ENCODE measurements at regions not wholly inside any gene's neighbourhood (a gene's known extent, or its start where the extent isn't known, plus 50 kb on each side); places are given as distances from the start of the nearest gene placed in this dataset.

DNA sequence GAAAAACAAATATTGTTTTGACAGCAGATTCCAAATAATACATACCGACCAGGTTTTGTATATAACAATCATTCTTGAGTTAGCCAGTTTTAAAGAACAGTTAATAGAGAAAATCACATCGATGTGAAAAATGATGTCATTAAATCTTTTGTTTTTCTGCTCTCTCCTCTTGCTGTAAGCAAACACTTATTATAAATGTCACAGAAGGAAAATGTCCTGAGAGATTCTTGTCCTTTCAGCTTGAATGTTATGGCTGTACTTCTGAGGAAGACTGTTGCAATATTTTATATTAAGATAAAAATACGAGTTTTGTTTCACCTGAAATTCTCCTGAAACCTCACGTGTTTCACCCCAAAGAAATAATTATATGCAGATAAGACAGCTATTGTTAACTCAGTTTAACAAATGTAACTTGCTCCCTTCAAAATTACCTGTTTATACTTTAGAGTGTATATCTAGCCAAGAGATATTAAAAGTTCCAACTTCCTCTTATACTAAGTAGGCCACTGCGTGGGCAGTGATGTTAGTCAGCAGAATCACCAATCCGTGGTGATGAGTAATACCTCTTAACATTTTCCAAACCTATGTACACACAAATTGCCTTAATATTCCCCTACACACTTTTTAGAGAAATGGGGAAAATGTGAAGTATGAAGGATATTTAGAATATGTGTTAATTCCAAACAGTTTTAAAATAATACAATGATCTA is 1111.4 kb upstream of the CITED2 start:
- no peak overlapping the region for H3K27ac ChIP-seq (ENCODE audit: low read length)
- DNase-seq (ENCODE audit: low read depth, low spot score): no peak

DNA sequence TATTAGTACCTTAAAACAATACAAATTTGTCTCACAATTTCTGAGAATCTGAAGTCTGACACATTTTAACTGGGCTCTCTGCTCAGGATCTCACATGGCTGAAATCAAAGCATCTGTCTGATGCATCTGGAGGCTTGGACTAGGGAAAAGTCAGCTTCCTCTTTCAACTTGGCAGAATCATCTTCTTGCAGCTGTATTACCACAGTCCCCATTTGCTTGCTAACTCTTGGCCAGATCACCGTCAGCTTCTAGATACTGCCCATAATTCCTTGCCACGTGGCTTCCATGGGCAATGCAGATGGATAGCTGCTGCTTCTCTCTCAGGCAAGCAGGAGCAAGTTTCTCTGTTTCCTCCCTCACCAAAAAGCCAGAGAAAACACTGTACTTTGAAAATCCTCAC is 1106.4 kb upstream of the CITED2 start:
- no peaks in the 10 kb centered on the region; the same call in 1 of the 2 replicates for H3K9me3 ChIP-seq (ENCODE audit: control insufficient read depth, insufficient read depth, low read length)
- no peak overlapping the region for H3K4me3 ChIP-seq (ENCODE audit: low read length)
- no CpG with 5 or more reads among the region's 2 CpGs for WGBS (ENCODE audit: insufficient coverage, insufficient read length)
- no peak for DNase-seq (ENCODE audit: low read depth, low spot score)
- no peak overlapping the region for H3K27ac ChIP-seq (ENCODE audit: low read length)
- H3K4me1 ChIP-seq (ENCODE audit: control insufficient read depth, insufficient read depth, low read length): no peaks in the 10 kb centered on the region
- no peaks in the 10 kb centered on the region for H3K27me3 ChIP-seq (ENCODE audit: control insufficient read depth, insufficient read depth, low read length)
- H3K36me3 ChIP-seq (ENCODE audit: control insufficient read depth, insufficient read depth, low read length): no peaks in the 10 kb centered on the region

More for the DNA sequence above, 1111.4 kb upstream of the CITED2 start:
- no peaks in the 10 kb centered on the region for H3K36me3 ChIP-seq (ENCODE audit: control insufficient read depth, insufficient read depth, low read length)
- no peaks in the 10 kb centered on the region for H3K4me1 ChIP-seq (ENCODE audit: control insufficient read depth, insufficient read depth, low read length)
- H3K4me3 ChIP-seq (ENCODE audit: low read length): no peak overlapping the region
- no peaks in the 10 kb centered on the region for H3K9me3 ChIP-seq (ENCODE audit: control insufficient read depth, insufficient read depth, low read length)
- WGBS (ENCODE audit: insufficient coverage, insufficient read length): no CpG with 5 or more reads among the region's 6 CpGs
- no peaks in the 10 kb centered on the region for H3K27me3 ChIP-seq (ENCODE audit: control insufficient read depth, insufficient read depth, low read length)

DNA sequence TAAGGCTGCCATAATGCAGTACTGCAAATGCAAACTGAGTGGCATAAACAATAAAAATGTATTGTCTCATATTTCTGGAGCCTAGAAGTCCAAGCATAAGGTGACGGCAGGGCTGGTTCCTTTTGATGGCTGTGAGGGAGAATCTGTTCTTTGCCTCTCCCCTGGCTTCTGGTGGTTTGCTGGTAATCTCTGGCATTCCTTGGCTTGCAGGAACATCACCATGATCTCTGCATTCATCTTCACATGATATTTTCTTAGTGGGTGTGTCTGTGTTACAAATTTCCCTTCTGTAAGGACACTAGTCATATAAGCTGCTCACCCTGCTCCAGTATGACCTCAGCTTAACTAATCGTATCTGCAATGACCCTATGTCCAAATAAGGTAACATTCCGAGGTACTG is 1104.2 kb upstream of the CITED2 start:
- no peak overlapping the region for H3K4me3 ChIP-seq (ENCODE audit: low read length)
- no peak overlapping the region for H3K27ac ChIP-seq (ENCODE audit: low read length)
- no peaks in the 10 kb centered on the region for H3K36me3 ChIP-seq (ENCODE audit: control insufficient read depth, insufficient read depth, low read length)
- no peaks in the 10 kb centered on the region for H3K4me1 ChIP-seq (ENCODE audit: control insufficient read depth, insufficient read depth, low read length)
- DNase-seq (ENCODE audit: low read depth, low spot score): no peak
- WGBS (ENCODE audit: insufficient coverage, insufficient read length): no CpG with 5 or more reads among the region's 3 CpGs
- H3K27me3 ChIP-seq (ENCODE audit: control insufficient read depth, insufficient read depth, low read length): no peaks in the 10 kb centered on the region
- no peaks in the 10 kb centered on the region; the same call in 1 of the 2 replicates for H3K9me3 ChIP-seq (ENCODE audit: control insufficient read depth, insufficient read depth, low read length)

DNA sequence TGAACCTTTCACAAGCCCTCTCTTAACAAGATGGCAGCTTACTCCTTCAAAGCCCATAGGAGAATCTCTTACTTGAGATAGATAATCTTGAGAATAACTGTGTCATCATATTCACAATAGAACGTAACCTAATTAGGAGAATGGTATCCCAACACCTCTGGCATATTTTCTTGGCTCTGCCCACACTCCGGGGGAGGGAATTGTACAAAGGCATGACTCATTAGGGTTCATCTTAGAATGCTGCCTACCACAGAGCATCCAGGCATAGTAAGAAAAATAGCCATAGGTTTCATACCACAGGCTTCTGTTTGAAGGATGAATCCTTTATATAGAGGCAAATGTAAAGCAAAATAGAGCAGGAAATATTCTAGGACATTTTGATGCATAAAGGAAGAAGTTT is 1100.6 kb upstream of the CITED2 start:
- Histone ChIP-seq H3K4me1 (ENCODE audit: control insufficient read depth, insufficient read depth, low read length) (no peaks in the 10 kb centered on the region), H3K4me3 (ENCODE audit: low read length) (no peak overlapping the region), H3K36me3 (ENCODE audit: control insufficient read depth, insufficient read depth, low read length) (no peaks in the 10 kb centered on the region), H3K9me3 (ENCODE audit: control insufficient read depth, insufficient read depth, low read length) (no peaks in the 10 kb centered on the region; the same call in 1 of the 2 replicates), H3K27me3 (ENCODE audit: control insufficient read depth, insufficient read depth, low read length) (no peaks in the 10 kb centered on the region), H3K27ac (ENCODE audit: low read length) (no peak overlapping the region)
- no CpG with 5 or more reads among the region's 2 CpGs for WGBS (ENCODE audit: insufficient coverage, insufficient read length)
- DNase-seq (ENCODE audit: low read depth, low spot score): no peak

DNA sequence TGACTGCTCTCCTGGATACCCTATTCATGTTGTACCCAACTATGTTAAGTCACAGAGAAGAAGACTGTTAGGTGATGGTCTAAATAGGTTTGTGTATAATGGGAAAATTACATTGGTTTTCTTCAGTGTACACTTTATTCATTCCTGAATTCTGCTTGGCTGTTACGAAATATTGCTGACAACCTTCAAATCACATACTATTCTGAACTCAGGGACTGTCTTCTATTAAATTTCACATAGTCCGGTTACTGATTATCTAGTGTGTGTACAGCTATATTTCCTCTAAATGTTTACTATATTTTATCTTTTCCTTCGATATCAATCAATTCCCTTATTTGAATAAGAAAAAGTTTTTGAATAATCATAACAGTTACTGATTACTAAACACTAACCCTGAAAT is 1090.3 kb upstream of the CITED2 start:
- Histone ChIP-seq H3K4me1 (ENCODE audit: control insufficient read depth, insufficient read depth, low read length) (no peaks in the 10 kb centered on the region), H3K27ac (ENCODE audit: low read length) (no peak overlapping the region), H3K27me3 (ENCODE audit: control insufficient read depth, insufficient read depth, low read length) (no peaks in the 10 kb centered on the region), H3K9me3 (ENCODE audit: control insufficient read depth, insufficient read depth, low read length) (no peaks in the 10 kb centered on the region), H3K36me3 (ENCODE audit: control insufficient read depth, insufficient read depth, low read length) (no peaks in the 10 kb centered on the region), H3K4me3 (ENCODE audit: low read length) (no peak overlapping the region)
- DNase-seq (ENCODE audit: low read depth, low spot score): no peak
- WGBS (ENCODE audit: insufficient coverage, insufficient read length): no CpG with 5 or more reads among the region's 3 CpGs

DNA sequence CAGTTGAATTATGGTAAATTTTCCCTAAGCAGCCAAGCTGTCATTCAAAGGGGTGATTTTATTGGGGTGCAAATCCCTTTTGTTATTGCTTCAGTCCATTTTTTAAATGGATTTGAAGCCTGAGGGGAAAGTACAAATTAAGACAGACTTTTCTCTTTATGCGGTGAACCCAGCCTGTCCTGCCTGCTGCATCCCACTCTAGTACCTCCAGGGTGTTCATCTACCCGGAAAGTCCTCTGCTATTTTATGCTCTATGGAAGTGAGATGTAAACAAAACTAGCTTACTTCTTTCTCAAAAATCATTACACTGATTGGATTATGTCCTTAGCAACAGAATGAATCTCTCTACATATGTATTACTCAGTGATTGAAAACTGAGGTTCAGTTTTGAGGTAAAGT is 1088.9 kb upstream of the CITED2 start:
- H3K4me3 ChIP-seq (ENCODE audit: low read length): no peak overlapping the region

DNA sequence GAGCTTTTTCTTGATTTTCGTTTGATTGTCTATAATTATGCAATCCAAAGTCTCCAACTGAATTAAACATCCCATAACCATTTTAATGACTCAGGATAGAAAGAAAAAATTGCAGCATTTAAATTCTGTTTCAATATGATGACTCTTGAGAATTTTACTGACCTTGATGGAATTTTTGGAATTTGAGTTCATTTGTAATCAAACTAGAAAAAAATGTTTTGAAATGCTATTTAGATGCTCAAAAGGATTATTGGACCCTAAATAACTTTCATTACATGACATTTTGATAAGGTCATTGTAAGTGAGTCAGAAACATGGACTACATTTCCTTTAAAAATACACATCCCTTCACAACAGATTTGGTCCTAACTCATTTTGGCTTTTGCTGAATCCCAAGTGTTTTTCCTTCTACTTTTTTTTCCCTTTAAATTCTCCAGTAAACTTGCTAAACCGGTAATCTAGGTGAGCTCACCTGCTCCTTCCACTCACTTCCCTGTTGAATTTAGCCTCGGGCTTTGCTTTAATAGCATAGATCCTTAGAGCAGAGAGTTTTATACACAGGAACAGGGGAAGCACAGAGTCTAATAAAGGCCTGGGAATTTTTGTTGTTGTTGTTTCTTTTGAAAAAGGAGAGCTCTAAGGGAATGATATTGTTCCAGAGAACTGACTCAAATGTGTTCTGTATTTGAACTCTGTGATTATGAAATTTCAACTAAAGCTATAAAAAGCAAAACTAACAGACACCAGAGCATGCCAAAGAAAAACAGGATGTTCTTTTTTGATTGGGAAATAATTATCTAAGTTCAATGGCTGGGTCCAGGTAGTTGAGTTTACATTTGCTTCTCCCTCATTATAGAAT is 1088.2 kb upstream of the CITED2 start:
- no peak overlapping the region for H3K27ac ChIP-seq (ENCODE audit: low read length)
- no peak for DNase-seq (ENCODE audit: low read depth, low spot score)
- H3K4me3 ChIP-seq (ENCODE audit: low read length): no peak overlapping the region
- no peaks in the 10 kb centered on the region for H3K4me1 ChIP-seq (ENCODE audit: control insufficient read depth, insufficient read depth, low read length)
- H3K27me3 ChIP-seq (ENCODE audit: control insufficient read depth, insufficient read depth, low read length): no peaks in the 10 kb centered on the region
- no peaks in the 10 kb centered on the region for H3K36me3 ChIP-seq (ENCODE audit: control insufficient read depth, insufficient read depth, low read length)
- H3K9me3 ChIP-seq (ENCODE audit: control insufficient read depth, insufficient read depth, low read length): no peaks in the 10 kb centered on the region
- no CpG with 5 or more reads among the region's 3 CpGs for WGBS (ENCODE audit: insufficient coverage, insufficient read length)

More for the DNA sequence above, 1088.9 kb upstream of the CITED2 start:
- no CpG with 5 or more reads among the region's 2 CpGs for WGBS (ENCODE audit: insufficient coverage, insufficient read length)
- H3K27me3 ChIP-seq (ENCODE audit: control insufficient read depth, insufficient read depth, low read length): no peaks in the 10 kb centered on the region
- no peaks in the 10 kb centered on the region for H3K9me3 ChIP-seq (ENCODE audit: control insufficient read depth, insufficient read depth, low read length)
- no peak for DNase-seq (ENCODE audit: low read depth, low spot score)
- H3K4me1 ChIP-seq (ENCODE audit: control insufficient read depth, insufficient read depth, low read length): no peaks in the 10 kb centered on the region
- no peaks in the 10 kb centered on the region for H3K36me3 ChIP-seq (ENCODE audit: control insufficient read depth, insufficient read depth, low read length)
- no peak overlapping the region for H3K27ac ChIP-seq (ENCODE audit: low read length)

DNA sequence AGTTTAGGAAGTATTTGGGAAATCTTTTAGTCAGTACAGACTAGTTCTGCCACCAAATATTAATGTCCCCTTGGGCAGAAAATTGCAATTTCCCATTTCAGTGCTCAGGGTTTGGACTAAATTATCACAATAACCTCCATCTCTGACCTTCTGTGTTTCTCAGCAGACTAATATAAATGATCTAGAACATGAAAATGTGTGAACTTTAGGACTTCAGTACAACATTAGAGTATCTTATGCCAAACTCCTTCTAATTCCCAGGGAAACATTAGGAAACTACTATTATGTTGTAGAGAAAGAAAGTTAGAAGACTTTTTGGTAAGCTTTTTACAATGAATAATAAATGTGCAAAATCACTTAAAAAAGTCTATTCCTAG is 1087.6 kb upstream of the CITED2 start:
- DNase-seq (ENCODE audit: low read depth, low spot score): no peak
- no peak overlapping the region for H3K27ac ChIP-seq (ENCODE audit: low read length)
- H3K36me3 ChIP-seq (ENCODE audit: control insufficient read depth, insufficient read depth, low read length): no peaks in the 10 kb centered on the region
- no peaks in the 10 kb centered on the region for H3K27me3 ChIP-seq (ENCODE audit: control insufficient read depth, insufficient read depth, low read length)
- no peak overlapping the region for H3K4me3 ChIP-seq (ENCODE audit: low read length)
- H3K4me1 ChIP-seq (ENCODE audit: control insufficient read depth, insufficient read depth, low read length): no peaks in the 10 kb centered on the region
- H3K9me3 ChIP-seq (ENCODE audit: control insufficient read depth, insufficient read depth, low read length): no peaks in the 10 kb centered on the region

DNA sequence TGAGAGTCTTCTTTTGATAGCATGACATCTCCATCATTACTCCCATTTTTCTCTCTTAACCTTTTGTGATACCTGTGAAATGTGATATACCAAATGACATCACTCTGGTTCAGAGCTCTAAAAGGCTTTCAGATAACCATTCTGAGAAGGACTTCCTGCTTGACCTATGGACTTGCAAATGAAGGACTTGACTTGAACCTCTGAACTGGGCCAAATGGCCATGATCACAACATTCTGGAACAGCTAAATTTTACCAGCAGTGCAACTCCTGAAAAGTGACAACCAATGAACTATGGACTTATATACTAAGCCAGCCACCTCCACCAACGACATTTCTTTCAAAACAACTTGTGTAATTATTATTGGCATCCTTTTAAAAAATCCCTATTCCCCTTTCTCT is 1085.8 kb upstream of the CITED2 start:
- Histone ChIP-seq H3K27me3 (ENCODE audit: control insufficient read depth, insufficient read depth, low read length) (no peaks in the 10 kb centered on the region), H3K4me3 (ENCODE audit: low read length) (no peak overlapping the region), H3K4me1 (ENCODE audit: control insufficient read depth, insufficient read depth, low read length) (no peaks in the 10 kb centered on the region), H3K9me3 (ENCODE audit: control insufficient read depth, insufficient read depth, low read length) (no peaks in the 10 kb centered on the region), H3K27ac (ENCODE audit: low read length) (no peak overlapping the region), H3K36me3 (ENCODE audit: control insufficient read depth, insufficient read depth, low read length) (no peaks in the 10 kb centered on the region)
- no peak for DNase-seq (ENCODE audit: low read depth, low spot score)
- no CpG with 5 or more reads among the region's 1 CpG for WGBS (ENCODE audit: insufficient coverage, insufficient read length)

DNA sequence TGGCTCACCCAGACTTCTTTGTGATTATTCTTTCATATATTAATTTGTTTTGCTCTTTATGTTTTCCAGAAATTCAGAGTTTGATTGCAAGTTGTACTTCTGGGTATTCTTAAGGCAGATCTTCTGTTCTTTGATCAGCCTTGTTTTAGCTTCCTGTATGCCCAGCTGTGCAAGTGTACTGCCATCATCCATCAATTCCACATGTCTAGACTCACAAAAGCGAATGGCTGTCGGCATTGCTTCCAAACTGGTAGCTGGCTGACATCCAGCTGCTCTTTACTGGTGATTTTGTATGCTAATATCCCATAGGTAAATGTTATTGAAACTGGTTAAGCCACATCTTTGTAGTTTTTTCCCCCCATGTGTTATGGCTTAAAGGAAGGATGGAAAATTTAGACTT is 1084.8 kb upstream of the CITED2 start:
- Histone ChIP-seq H3K9me3 (ENCODE audit: control insufficient read depth, insufficient read depth, low read length) (no peaks in the 10 kb centered on the region), H3K27me3 (ENCODE audit: control insufficient read depth, insufficient read depth, low read length) (no peaks in the 10 kb centered on the region), H3K4me3 (ENCODE audit: low read length) (no peak overlapping the region), H3K36me3 (ENCODE audit: control insufficient read depth, insufficient read depth, low read length) (no peaks in the 10 kb centered on the region), H3K4me1 (ENCODE audit: control insufficient read depth, insufficient read depth, low read length) (no peaks in the 10 kb centered on the region), H3K27ac (ENCODE audit: low read length) (no peak overlapping the region)
- no CpG with 5 or more reads among the region's 2 CpGs for WGBS (ENCODE audit: insufficient coverage, insufficient read length)
- no peak for DNase-seq (ENCODE audit: low read depth, low spot score)

DNA sequence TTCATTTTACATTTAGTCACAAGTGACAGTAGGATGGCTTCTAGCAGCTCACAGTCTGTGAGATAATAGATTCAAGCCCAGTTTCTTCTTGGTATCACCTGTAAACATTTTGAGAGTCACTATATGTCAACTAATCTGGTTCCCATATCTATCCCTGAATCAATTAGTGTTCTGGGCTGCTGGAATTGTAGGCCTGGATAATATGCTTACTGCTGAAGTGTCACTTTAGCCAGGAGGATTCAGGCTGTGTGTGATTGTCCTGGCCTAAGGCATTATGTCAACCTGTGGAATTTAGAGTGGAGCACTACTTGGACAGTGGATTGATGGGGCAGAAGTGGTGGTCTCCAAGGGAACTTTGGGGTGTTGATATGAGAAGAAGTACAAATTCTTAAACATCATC is 1071.8 kb upstream of the CITED2 start:
- H3K4me1 ChIP-seq (ENCODE audit: control insufficient read depth, insufficient read depth, low read length): peaks cover 2% of the 10 kb centered on the region; the same call in 1 of the 2 replicates
- no peaks in the 10 kb centered on the region for H3K27me3 ChIP-seq (ENCODE audit: control insufficient read depth, insufficient read depth, low read length)
- no peaks in the 10 kb centered on the region for H3K9me3 ChIP-seq (ENCODE audit: control insufficient read depth, insufficient read depth, low read length)
- H3K4me3 ChIP-seq (ENCODE audit: low read length): no peak overlapping the region
- DNase-seq (ENCODE audit: low read depth, low spot score): no peak
- H3K36me3 ChIP-seq (ENCODE audit: control insufficient read depth, insufficient read depth, low read length): no peaks in the 10 kb centered on the region
- no peak overlapping the region for H3K27ac ChIP-seq (ENCODE audit: low read length)

Measured in iPS DF 6.9 (cell line).